GM04503 (cell line): ENCODE measurements at regions not wholly inside any gene's neighbourhood (a gene's known extent, or its start where the extent isn't known, plus 50 kb on each side); places are given as distances from the start of the nearest gene placed in this dataset.
"Not testable (repeated sequence)": the region's sequence is repeated elsewhere in the genome, so short reads cannot be mapped to it uniquely, and the experiment has no call there.

ENCODE experiments used
- DNase-seq: peaks from one replicate; pipeline ENCODE4 v3.0.0-alpha.2; 2012; ENCODE audit warnings: low read depth

DNA sequence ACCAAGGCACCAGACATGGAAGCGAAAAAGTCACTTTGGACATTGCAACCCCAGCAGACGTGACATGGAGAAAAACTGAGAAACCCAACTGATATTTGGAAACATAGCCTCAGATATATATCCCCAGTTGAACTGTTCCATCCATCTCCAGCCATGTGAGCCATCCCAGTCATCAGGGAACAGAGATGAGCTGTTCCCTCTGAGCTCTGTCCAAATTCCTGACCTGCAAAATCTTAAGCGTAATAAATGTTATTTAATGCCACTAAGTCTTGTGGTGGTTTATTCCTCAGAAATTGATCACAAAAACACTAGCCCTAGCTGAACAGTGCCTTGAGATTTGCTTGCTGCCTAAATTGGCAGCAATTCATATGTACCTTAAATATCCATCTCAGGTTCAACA lies 182.8 kb downstream of the NRP2 start:
- DNase-seq, result no peak

DNA sequence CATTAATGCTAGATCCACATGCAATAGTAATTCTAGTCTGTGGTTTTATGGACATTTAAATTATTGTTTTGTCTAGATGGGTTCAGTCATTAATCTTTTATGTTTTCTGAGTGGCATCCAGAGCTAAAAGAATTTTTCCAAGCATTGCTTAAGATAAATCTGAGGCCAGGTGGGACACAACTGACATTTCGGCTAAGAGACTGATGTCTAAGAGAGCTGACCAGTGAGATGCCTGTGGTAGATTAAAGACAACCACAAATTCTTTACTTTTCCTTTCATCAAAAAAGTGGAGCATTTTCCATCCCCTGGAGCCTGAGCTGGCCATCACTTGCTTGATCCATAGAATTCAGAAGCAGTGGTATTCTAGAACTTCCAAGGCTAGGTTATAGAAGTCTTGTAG lies 182.2 kb downstream of the NRP2 start:
- DNase-seq, result no peak

GRCh38 chr2:205862761-205863160 lies 180.5 kb downstream of the NRP2 start:
- not testable (repeated sequence) for DNase-seq

DNA sequence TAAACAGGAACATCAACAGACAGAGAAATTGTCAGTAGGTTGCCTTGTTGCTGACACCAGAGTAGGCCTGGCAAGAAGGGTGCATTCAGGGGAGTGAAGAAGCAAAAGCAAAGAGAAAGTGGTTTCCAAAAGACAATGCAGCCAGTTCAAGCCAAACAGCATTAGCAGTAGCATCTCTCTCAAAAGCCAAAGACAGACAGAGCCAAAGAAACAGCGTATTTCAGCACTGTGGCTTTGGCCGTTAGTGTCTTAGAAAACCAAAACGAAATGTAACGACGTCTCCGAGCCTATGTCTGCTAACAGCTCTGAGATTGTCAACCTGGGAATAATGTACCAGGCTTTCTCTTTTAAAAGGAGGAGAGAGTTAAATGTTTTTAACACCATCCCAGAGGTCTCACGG lies 178.6 kb downstream of the NRP2 start:
- no peak for DNase-seq

GRCh38 chr2:205860181-205860580 lies 177.9 kb downstream of the NRP2 start:
- DNase-seq, result no peak

- DNase-seq, result peak; percentile 36
These were observed 176.7 kb downstream of the NRP2 start for GRCh38 chr2:205858881-205859441.

GRCh38 chr2:205858275-205858674 lies 176.0 kb downstream of the NRP2 start:
- no peak for DNase-seq

DNA sequence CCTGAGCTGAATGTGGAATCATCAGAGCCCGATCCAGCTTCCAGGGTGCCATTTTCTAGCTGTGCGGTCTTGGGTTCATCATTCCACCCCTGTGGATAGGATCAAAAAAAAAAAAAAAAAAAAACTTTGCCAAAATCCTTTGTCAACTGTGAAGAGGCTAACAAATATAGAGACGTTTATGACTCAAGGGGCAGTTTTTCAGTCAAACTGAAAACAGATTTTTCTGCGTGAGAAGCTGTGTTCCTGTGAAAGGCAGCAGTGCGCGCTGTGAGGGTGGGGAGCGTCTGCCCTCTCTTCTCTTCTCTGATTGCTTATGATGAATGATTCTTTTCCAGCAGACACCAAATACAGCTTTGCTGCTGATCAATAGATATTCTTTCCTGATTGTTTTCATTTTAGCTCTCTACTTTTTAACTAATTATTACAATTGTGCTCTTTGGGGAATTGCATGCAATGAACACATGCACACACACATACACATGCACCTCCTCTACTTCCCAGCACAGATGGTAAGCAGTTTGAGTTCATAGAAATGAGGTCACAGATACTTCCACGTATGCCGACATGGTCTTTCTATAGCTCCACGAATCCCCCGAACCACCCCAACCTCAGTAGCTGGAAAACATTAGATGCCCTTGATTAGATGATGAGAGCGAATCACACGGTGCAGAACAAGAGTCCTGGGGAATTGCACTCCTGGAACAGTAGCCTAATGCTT lies 175.4 kb downstream of the NRP2 start:
- DNase-seq, result no peak

DNA sequence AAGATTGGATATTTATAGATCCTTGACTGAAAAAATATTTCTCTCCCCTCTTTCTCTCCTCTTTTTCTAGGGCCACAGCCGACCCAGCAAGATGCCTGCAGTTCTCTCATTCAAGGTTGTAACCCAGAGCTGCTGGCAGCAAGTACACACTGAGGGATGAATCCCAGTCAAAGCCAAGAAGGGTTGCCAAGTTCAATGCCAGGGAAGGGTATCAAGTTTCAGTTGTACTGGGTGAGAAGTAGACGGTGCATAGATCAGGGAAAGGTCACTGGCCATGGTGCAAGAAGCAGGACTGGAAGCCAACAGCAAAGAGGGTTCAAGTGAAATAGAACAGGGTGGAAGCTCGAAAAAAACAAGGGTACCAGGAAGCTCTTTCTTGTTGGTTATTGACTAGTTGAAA lies 170.2 kb downstream of the NRP2 start:
- DNase-seq, result no peak

GRCh38 chr2:205850611-205851010 lies 168.3 kb downstream of the NRP2 start:
- DNase-seq, result no peak

DNA sequence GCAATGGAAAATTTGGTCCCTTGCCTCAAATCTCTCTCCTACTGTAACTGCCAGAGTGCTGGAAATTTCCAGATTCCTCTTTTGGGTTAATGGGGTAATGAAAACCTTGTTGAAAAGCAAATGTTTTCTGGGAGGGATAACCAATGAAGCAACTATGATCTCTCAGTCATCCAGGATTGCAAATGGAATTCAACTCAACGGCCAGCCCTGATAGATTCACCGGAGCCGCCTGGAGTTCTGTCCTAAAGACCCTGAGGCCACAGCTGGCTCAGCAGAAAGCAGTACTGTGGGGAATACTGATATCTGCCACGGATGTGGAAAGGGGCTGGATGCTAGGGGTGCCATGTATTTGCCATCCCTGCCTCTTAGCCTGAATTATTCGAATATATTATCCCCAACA lies 167.8 kb downstream of the NRP2 start:
- no peak for DNase-seq

DNA sequence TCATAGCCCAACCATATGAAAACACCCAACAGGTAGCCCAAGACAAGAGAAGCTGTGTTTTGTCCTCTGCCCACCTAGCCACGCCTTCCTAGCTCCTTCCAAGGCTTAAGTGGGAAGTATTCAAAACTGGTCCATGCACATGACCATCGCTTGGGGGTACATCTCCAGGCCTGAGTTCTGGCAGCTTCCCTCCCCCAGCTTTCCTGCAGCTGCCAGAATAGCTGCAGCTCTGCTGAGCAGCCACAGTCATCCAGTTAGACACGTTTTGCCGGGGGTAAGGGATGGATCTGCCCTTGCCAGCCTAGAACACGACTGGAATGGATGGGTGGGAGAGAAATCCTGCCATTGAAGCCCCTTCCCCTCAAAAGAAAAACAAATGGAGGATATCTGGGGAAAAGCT lies 166.8 kb downstream of the NRP2 start:
- no peak for DNase-seq

- no peak for DNase-seq
These were observed 166.3 kb downstream of the NRP2 start for GRCh38 chr2:205848601-205849000.
